ENCODE measurements at regions not wholly inside any gene's neighbourhood (a gene's known extent, or its start where the extent isn't known, plus 50 kb on each side); places are given as distances from the start of the nearest gene placed in this dataset.
"Not testable (repeated sequence)": the region's sequence is repeated elsewhere in the genome, so short reads cannot be mapped to it uniquely, and the experiment has no call there.

- H3K4me3 ChIP-seq (ENCODE audit: low read depth, low read length) = no peak overlapping the region
- DNase-seq (ENCODE audit: low read depth) = no peak
- no peak for TF ChIP-seq CTCF (conservative IDR thresholded peaks at IDR 0.05; ENCODE audit: low read depth, low read length)
Observed at GRCh38 chr18:60911504-60911903, 421.7 kb upstream of the CDH20 start.

- no peak for DNase-seq (ENCODE audit: low read depth)
- no peak for TF ChIP-seq CTCF (conservative IDR thresholded peaks at IDR 0.05; ENCODE audit: low read depth, low read length)
- H3K4me3 ChIP-seq (ENCODE audit: low read depth, low read length) = no peak overlapping the region
Observed at GRCh38 chr18:60915160-60915559, 418.1 kb upstream of the CDH20 start.

GRCh38 chr18:60918862-60919261, 414.4 kb upstream of the CDH20 start:
- H3K4me3 ChIP-seq (ENCODE audit: low read depth, low read length) = not testable (repeated sequence)

GRCh38 chr18:60925892-60926291, 407.3 kb upstream of the CDH20 start:
- no peak overlapping the region for H3K4me3 ChIP-seq (ENCODE audit: low read depth, low read length)
- DNase-seq (ENCODE audit: low read depth) = no peak
- TF ChIP-seq CTCF (conservative IDR thresholded peaks at IDR 0.05; ENCODE audit: low read depth, low read length) = no peak

More at GRCh38 chr18:60918862-60919261, 414.4 kb upstream of the CDH20 start:
- DNase-seq (ENCODE audit: low read depth) = not testable (repeated sequence)

GRCh38 chr18:60929966-60930365, 403.3 kb upstream of the CDH20 start:
- H3K4me3 ChIP-seq (ENCODE audit: low read depth, low read length) = no peak overlapping the region
- DNase-seq (ENCODE audit: low read depth) = no peak
- no peak for TF ChIP-seq CTCF (conservative IDR thresholded peaks at IDR 0.05; ENCODE audit: low read depth, low read length)

GRCh38 chr18:60935041-60935910, 398.0 kb upstream of the CDH20 start:
- DNase-seq (ENCODE audit: low read depth) = peak; percentile 11
- H3K4me3 ChIP-seq (ENCODE audit: low read depth, low read length) = no peak overlapping the region
- no peak for TF ChIP-seq CTCF (conservative IDR thresholded peaks at IDR 0.05; ENCODE audit: low read depth, low read length)

GRCh38 chr18:60936101-60936500, 397.1 kb upstream of the CDH20 start:
- no peak overlapping the region for H3K4me3 ChIP-seq (ENCODE audit: low read depth, low read length)
- TF ChIP-seq CTCF (conservative IDR thresholded peaks at IDR 0.05; ENCODE audit: low read depth, low read length) = no peak
- no peak for DNase-seq (ENCODE audit: low read depth)
